SK-N-SH treated with all-trans-retinoic acid at 6 μM for 48 hours (cell line): ENCODE measurements at regions not wholly inside any gene's neighbourhood (a gene's known extent, or its start where the extent isn't known, plus 50 kb on each side); places are given as distances from the start of the nearest gene placed in this dataset.

Experiments
- ATAC-seq: fragments of 200-7000 bp; cut with Tn5 transposase; 3 replicates; pipeline ENCODE4 v1.9.1; 2020; ENCODE audit warnings: mild to moderate bottlenecking, moderate library complexity
- ARNTL ChIP-seq: fragments of 450-650 bp; formaldehyde crosslinking; IDR thresholded peaks from 2 replicates; pipeline ENCODE4 v1.5.0; 2020; ENCODE audit warnings: low read depth, mild to moderate bottlenecking, moderate library complexity, borderline replicate concordance
- BACH2 ChIP-seq: fragments of 250-450 bp; sonication (Bioruptor Pico); IDR thresholded peaks from 2 replicates; pipeline ENCODE4 v1.9.0; 2021; ENCODE audit warnings: mild to moderate bottlenecking, borderline replicate concordance
- CSDC2 ChIP-seq: fragments of 250-450 bp; sonication (Bioruptor Pico); IDR thresholded peaks from 2 replicates; pipeline ENCODE4 v1.5.0; 2020; ENCODE audit warnings: mild to moderate bottlenecking, moderate library complexity
- CSRNP3 ChIP-seq: fragments of 250-450 bp; sonication (Bioruptor Pico); IDR thresholded peaks from 2 replicates; pipeline ENCODE4 v1.5.1; 2021; ENCODE audit warnings: mild to moderate bottlenecking, moderate library complexity
- ESRRG ChIP-seq: fragments of 250-450 bp; sonication (Bioruptor Pico); IDR thresholded peaks from 2 replicates; pipeline ENCODE4 v1.6.1; 2021; ENCODE audit warnings: mild to moderate bottlenecking
- GLIS3 ChIP-seq: fragments of 250-450 bp; sonication (Bioruptor Pico); IDR thresholded peaks from 2 replicates; pipeline ENCODE4 v1.5.0; 2020; ENCODE audit warnings: mild to moderate bottlenecking, moderate library complexity
- ISL1 ChIP-seq: fragments of 250-450 bp; sonication (Bioruptor Pico); IDR thresholded peaks from 2 replicates; pipeline ENCODE4 v2.1.2; 2022; ENCODE audit warnings: mild to moderate bottlenecking, moderate library complexity
- OSR1 ChIP-seq: fragments of 250-450 bp; sonication (Bioruptor Pico); IDR thresholded peaks from 2 replicates; pipeline ENCODE4 v1.8.0; 2022; ENCODE audit warnings: moderate library complexity, mild to moderate bottlenecking, inconsistent platforms
- PPARA ChIP-seq: fragments of 250-450 bp; sonication (Bioruptor Pico); IDR thresholded peaks from 2 replicates; pipeline ENCODE4 v1.5.0; 2020; ENCODE audit warnings: mild to moderate bottlenecking, borderline replicate concordance
- RARB ChIP-seq: fragments of 250-450 bp; sonication (Bioruptor Pico); IDR thresholded peaks from 2 replicates; pipeline ENCODE4 v1.8.0; 2021; ENCODE audit warnings: mild to moderate bottlenecking, moderate library complexity
- SNAI2 ChIP-seq: fragments of 250-450 bp; sonication (Bioruptor Pico); IDR thresholded peaks from 2 replicates; pipeline ENCODE4 v1.5.0; 2020; ENCODE audit warnings: mild to moderate bottlenecking, moderate library complexity
- TCF4 ChIP-seq: fragments of 250-450 bp; sonication (Bioruptor Pico); IDR thresholded peaks from 2 replicates; pipeline ENCODE4 v1.8.0; 2021; ENCODE audit warnings: mild to moderate bottlenecking, moderate library complexity, borderline replicate concordance
- TOX ChIP-seq: fragments of 250-450 bp; sonication (Bioruptor Pico); IDR thresholded peaks from 2 replicates; pipeline ENCODE4 v1.8.0; 2021; ENCODE audit warnings: mild to moderate bottlenecking, moderate library complexity, borderline replicate concordance
- TSHZ2 ChIP-seq: fragments of 250-450 bp; sonication (Bioruptor Pico); IDR thresholded peaks from 2 replicates; pipeline ENCODE4 v1.5.0; 2020; ENCODE audit warnings: mild to moderate bottlenecking, moderate library complexity
- ZC3H10 ChIP-seq: fragments of 250-450 bp; sonication (Bioruptor Pico); IDR thresholded peaks from 2 replicates; pipeline ENCODE4 v1.5.1; 2021; ENCODE audit warnings: mild to moderate bottlenecking, moderate library complexity
- ZFP3 ChIP-seq: fragments of 250-450 bp; sonication (Bioruptor Pico); IDR thresholded peaks from 2 replicates; pipeline ENCODE4 v1.5.0; 2020; ENCODE audit warnings: mild to moderate bottlenecking, moderate library complexity
- ZFP30 ChIP-seq: fragments of 450-650 bp; formaldehyde crosslinking; IDR thresholded peaks from 2 replicates; pipeline ENCODE4 v1.5.0; 2022; ENCODE audit warnings: mild to moderate bottlenecking, moderate library complexity
- ZNF565 ChIP-seq: fragments of 450-650 bp; formaldehyde crosslinking; conservative IDR thresholded peaks from 2 replicates; pipeline ENCODE4 v1.5.0; 2020; ENCODE audit warnings: low read depth, mild to moderate bottlenecking, moderate library complexity
- ZNF70 ChIP-seq: fragments of 450-650 bp; formaldehyde crosslinking; IDR thresholded peaks from 2 replicates; pipeline ENCODE4 v1.5.0; 2020; ENCODE audit warnings: mild to moderate bottlenecking, moderate library complexity
- ZNF8 ChIP-seq: fragments of 450-650 bp; formaldehyde crosslinking; IDR thresholded peaks from 2 replicates; pipeline ENCODE4 v1.5.0; 2020; ENCODE audit warnings: mild to moderate bottlenecking, moderate library complexity
- TF ChIP-seq, protein P1 (sequence below): fragments of 250-450 bp; sonication (Bioruptor Pico); IDR thresholded peaks from 2 replicates; pipeline ENCODE4 v1.5.1; 2020; ENCODE audit warnings: low read depth, mild to moderate bottlenecking, moderate library complexity
- TF ChIP-seq, protein P2 (sequence below): fragments of 250-450 bp; sonication (Bioruptor Pico); IDR thresholded peaks from 2 replicates; pipeline ENCODE4 v1.8.0; 2021; ENCODE audit warnings: low read depth, mild to moderate bottlenecking, moderate library complexity, borderline replicate concordance

GRCh38 chr3:74436184-74436583 lies 178.3 kb downstream of the CNTN3 start:
- TF ChIP-seq TOX (no peak), SNAI2 (CRISPR knock-in tag) (no peak), CSRNP3 (CRISPR knock-in tag) (no peak), TSHZ2 (CRISPR knock-in tag) (no peak)
- TF ChIP-seq, protein P1, sequence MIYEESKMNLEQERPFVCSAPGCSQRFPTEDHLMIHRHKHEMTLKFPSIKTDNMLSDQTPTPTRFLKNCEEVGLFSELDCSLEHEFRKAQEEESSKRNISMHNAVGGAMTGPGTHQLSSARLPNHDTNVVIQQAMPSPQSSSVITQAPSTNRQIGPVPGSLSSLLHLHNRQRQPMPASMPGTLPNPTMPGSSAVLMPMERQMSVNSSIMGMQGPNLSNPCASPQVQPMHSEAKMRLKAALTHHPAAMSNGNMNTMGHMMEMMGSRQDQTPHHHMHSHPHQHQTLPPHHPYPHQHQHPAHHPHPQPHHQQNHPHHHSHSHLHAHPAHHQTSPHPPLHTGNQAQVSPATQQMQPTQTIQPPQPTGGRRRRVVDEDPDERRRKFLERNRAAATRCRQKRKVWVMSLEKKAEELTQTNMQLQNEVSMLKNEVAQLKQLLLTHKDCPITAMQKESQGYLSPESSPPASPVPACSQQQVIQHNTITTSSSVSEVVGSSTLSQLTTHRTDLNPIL (CRISPR knock-in tag) = no peak
- ATAC-seq = no peak

DNA sequence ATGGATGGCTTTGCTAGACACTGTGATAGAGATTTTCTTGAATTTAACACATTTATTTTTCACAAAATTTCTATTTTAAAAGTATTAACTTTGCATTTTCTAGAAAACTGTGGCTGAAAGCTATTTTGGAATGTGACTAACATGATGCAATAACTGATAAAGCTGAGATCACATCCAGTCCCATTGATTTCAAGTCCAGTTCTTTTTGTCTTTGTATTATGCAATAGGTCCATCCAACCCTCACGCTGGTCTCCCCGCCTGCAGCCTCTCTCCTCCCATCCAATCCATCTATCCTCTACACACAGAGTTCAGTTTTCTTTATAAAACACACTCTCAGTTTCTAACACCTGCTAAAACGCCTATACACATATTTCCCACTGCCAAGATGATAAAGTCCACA lies 178.8 kb downstream of the CNTN3 start:
- ATAC-seq = no peak
- no peak for TF ChIP-seq ZC3H10 (CRISPR knock-in tag)
- TF ChIP-seq PPARA (CRISPR knock-in tag) = no peak
- TF ChIP-seq, protein P2, sequence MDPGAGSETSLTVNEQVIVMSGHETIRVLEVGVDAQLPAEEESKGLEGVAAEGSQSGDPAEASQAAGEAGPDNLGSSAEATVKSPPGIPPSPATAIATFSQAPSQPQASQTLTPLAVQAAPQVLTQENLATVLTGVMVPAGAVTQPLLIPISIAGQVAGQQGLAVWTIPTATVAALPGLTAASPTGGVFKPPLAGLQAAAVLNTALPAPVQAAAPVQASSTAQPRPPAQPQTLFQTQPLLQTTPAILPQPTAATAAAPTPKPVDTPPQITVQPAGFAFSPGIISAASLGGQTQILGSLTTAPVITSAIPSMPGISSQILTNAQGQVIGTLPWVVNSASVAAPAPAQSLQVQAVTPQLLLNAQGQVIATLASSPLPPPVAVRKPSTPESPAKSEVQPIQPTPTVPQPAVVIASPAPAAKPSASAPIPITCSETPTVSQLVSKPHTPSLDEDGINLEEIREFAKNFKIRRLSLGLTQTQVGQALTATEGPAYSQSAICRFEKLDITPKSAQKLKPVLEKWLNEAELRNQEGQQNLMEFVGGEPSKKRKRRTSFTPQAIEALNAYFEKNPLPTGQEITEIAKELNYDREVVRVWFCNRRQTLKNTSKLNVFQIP (CRISPR knock-in tag) = no peak
- TF ChIP-seq ZFP3 (CRISPR knock-in tag) = no peak
- no peak for TF ChIP-seq ZNF565 (CRISPR knock-in tag)
- no peak for TF ChIP-seq ZNF70
- TF ChIP-seq CSRNP3 (CRISPR knock-in tag) = no peak
- TF ChIP-seq BACH2 (CRISPR knock-in tag) = no peak
- TF ChIP-seq ZNF8 (CRISPR knock-in tag) = no peak
- TF ChIP-seq ISL1 (CRISPR knock-in tag) = no peak
- TF ChIP-seq OSR1 (CRISPR knock-in tag) = no peak
- TF ChIP-seq, protein P1 (CRISPR knock-in tag) = no peak
- no peak for TF ChIP-seq CSDC2
- TF ChIP-seq RARB (CRISPR knock-in tag) = no peak
- no peak for TF ChIP-seq GLIS3 (CRISPR knock-in tag)

DNA sequence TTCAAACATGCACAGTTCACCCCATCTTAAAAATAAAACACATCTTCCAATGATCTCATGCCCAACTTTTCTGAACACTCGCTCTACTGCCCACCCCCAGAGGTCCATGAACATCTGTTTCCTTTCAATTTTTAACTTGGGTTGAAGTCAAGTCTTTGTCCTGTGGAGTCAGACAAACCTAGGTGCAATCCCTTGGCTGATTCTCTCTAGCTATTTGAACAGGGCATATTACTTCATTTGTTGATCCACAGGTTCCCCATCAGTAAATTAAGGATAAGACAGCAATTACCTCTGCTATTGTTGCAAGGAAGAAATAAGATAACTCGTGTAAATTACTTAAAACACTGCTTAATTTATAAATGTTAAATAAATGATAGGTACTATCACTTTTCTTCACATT lies 180.1 kb downstream of the CNTN3 start:
- no peak for TF ChIP-seq BACH2 (CRISPR knock-in tag)
- no peak for TF ChIP-seq ARNTL (CRISPR knock-in tag)
- TF ChIP-seq CSDC2 = no peak
- TF ChIP-seq TCF4 = no peak
- no peak for TF ChIP-seq ZC3H10 (CRISPR knock-in tag)
- TF ChIP-seq, protein P2 (CRISPR knock-in tag) = no peak
- TF ChIP-seq ZFP30 (CRISPR knock-in tag) = no peak
- TF ChIP-seq ZFP3 (CRISPR knock-in tag) = no peak
- no peak for TF ChIP-seq ISL1 (CRISPR knock-in tag)
- TF ChIP-seq ESRRG (CRISPR knock-in tag) = no peak
- TF ChIP-seq TSHZ2 (CRISPR knock-in tag) = no peak
- no peak for ATAC-seq
